H1 (cell line): ENCODE measurements at regions not wholly inside any gene's neighbourhood (a gene's known extent, or its start where the extent isn't known, plus 50 kb on each side); places are given as distances from the start of the nearest gene placed in this dataset.
"Not testable (repeated sequence)": the region's sequence is repeated elsewhere in the genome, so short reads cannot be mapped to it uniquely, and the experiment has no call there.

Experiments
- CTCF ChIA-PET: fragments of 300-600 bp; sonication (Branson Sonifier 250); formaldehyde crosslinking; loops from one replicate; lab custom pipeline; 2021; ENCODE audit not compliant: partially characterized antibody; lab: Charles Lee
- POLR2A ChIA-PET: fragments of 300-600 bp; sonication (Branson Sonifier 250); formaldehyde crosslinking; loops from one replicate; lab custom pipeline; 2021; ENCODE audit warnings: inconsistent platforms; ENCODE audit not compliant: partially characterized antibody; lab: Charles Lee
- DNase-seq, 2 experiments: peaks; one replicate each; pipeline versions ENCODE4 v3.0.0 to v3.0.0-alpha.2; 2010 to 2022; ENCODE audit warnings: low spot score in 2 of 2, low read depth in 1 of 2, mixed read lengths in 1 of 2
- FAIRE-seq: peaks from 2 replicates; lab custom pipeline; 2011; peaks lifted over from hg19 to GRCh38; lab: Jason Lieb, UNC
- H2AFZ ChIP-seq: 2 replicates; pipeline ENCODE4 v1.8.1; 2012; ENCODE audit warnings: low read length, inconsistent platforms
- H2AK5ac ChIP-seq: 2 replicates; pipeline ENCODE4 v1.6.1; 2013; ENCODE audit warnings: low read depth, low read length
- H2BK120ac ChIP-seq: replicated peaks from 2 replicates; pipeline ENCODE3; 2013; ENCODE audit warnings: low read depth, low read length, inconsistent platforms
- H2BK12ac ChIP-seq: 2 replicates; pipeline ENCODE4 v1.6.1; 2013; ENCODE audit warnings: low read depth, low read length
- H2BK15ac ChIP-seq: 2 replicates; pipeline ENCODE4 v1.6.1; 2013; ENCODE audit warnings: low read length
- H2BK20ac ChIP-seq: 2 replicates; pipeline ENCODE4 v1.6.1; 2013; ENCODE audit warnings: low read length
- H2BK5ac ChIP-seq: 2 replicates; pipeline ENCODE4 v1.6.1; 2013; ENCODE audit warnings: low read depth, low read length
- H3K14ac ChIP-seq: 2 replicates; pipeline ENCODE4 v1.6.1; 2013; ENCODE audit warnings: inconsistent platforms; ENCODE audit not compliant: insufficient read length
- H3K18ac ChIP-seq: 2 replicates; pipeline ENCODE4 v1.6.1; 2013; ENCODE audit warnings: low read length; ENCODE audit errors: extremely low read depth
- H3K23ac ChIP-seq: 2 replicates; pipeline ENCODE4 v1.6.1; 2013; ENCODE audit warnings: inconsistent platforms; ENCODE audit not compliant: insufficient read length
- H3K23me2 ChIP-seq: 2 replicates; pipeline ENCODE4 v1.6.1; 2013; ENCODE audit warnings: low read depth, low read length
- H3K27ac ChIP-seq: 2 replicates; pipeline ENCODE4 v1.6.1; 2011; ENCODE audit warnings: low read depth, low read length, inconsistent platforms
- H3K27me3 ChIP-seq, 4 experiments: replicated peaks in 1 of 4; 1 replicate in 1 of 4; 2 replicates in 3 of 4; pipeline versions ENCODE4 v1.6.1 to v1.8.1; 2011 to 2013; ENCODE audit warnings: low read length in 3 of 4, mild to moderate bottlenecking in 3 of 4, inconsistent platforms in 2 of 4, mixed read lengths in 2 of 4, moderate library complexity in 1 of 4; ENCODE audit not compliant: control insufficient read depth in 3 of 4, insufficient read depth in 3 of 4; ENCODE audit errors: extremely low read depth in 1 of 4
- H3K36me3 ChIP-seq, 4 experiments: 2 replicates each; pipeline versions ENCODE4 v1.6.1 to v1.8.1; 2011 to 2013; ENCODE audit warnings: mild to moderate bottlenecking in 4 of 4, low read length in 3 of 4, moderate library complexity in 2 of 4, control low read depth in 1 of 4, inconsistent platforms in 1 of 4; ENCODE audit not compliant: insufficient read depth in 4 of 4, control insufficient read depth in 2 of 4
- H3K4ac ChIP-seq: replicated peaks from 2 replicates; pipeline ENCODE3; 2013; ENCODE audit warnings: low read length, low read depth, mixed read lengths, inconsistent platforms; ENCODE audit not compliant: insufficient read length
- H3K4me1 ChIP-seq, 4 experiments: replicated peaks in 1 of 4; 1 replicate in 1 of 4; 2 replicates in 3 of 4; pipeline versions ENCODE4 v1.6.1 to v1.8.1; 2011 to 2013; ENCODE audit warnings: low read length in 3 of 4, inconsistent platforms in 2 of 4, mixed read lengths in 1 of 4; ENCODE audit not compliant: insufficient read depth in 4 of 4, control insufficient read depth in 3 of 4
- H3K4me2 ChIP-seq, 2 experiments: 2 replicates each; pipeline versions ENCODE4 v1.6.1 to v1.8.1; 2011 to 2013; ENCODE audit warnings: low read depth in 2 of 2, low read length in 2 of 2, control low read depth in 1 of 2, inconsistent platforms in 1 of 2, mild to moderate bottlenecking in 1 of 2; ENCODE audit not compliant: insufficient read depth in 1 of 2
- H3K4me3 ChIP-seq, 4 experiments: fragments of 200-600, 300-600 bp in 1 of 4; sonication (generic), shearing (Covaris generic), sonication (Bioruptor Twin) in 1 of 4; 2 replicates each; pipeline versions ENCODE4 v1.5.1 to v1.8.1; 2011 to 2016; ENCODE audit warnings: low read length in 4 of 4, low read depth in 3 of 4, control low read depth in 2 of 4, inconsistent platforms in 2 of 4, mild to moderate bottlenecking in 2 of 4, mixed read lengths in 1 of 4, moderate library complexity in 1 of 4; ENCODE audit not compliant: insufficient read depth in 2 of 4; ENCODE audit errors: extremely low read depth in 1 of 4
- H3K56ac ChIP-seq: replicated peaks from 2 replicates; pipeline ENCODE3; 2013; ENCODE audit warnings: low read depth, mild to moderate bottlenecking, mixed read lengths, low read length, inconsistent platforms; ENCODE audit not compliant: insufficient read length
- H3K79me1 ChIP-seq: 2 replicates; pipeline ENCODE4 v1.6.1; 2013; ENCODE audit warnings: low read depth, low read length, control low read depth
- H3K79me2 ChIP-seq, 2 experiments: 2 replicates each; pipeline versions ENCODE4 v1.6.1 to v1.8.1; 2012 to 2013; ENCODE audit warnings: low read length in 2 of 2, mild to moderate bottlenecking in 2 of 2, inconsistent platforms in 1 of 2; ENCODE audit not compliant: insufficient read depth in 2 of 2, control insufficient read depth in 1 of 2
- H3K9ac ChIP-seq, 4 experiments: replicated peaks in 1 of 4; 1 replicate in 1 of 4; 2 replicates in 3 of 4; pipeline versions ENCODE4 v1.6.1 to v1.8.1; 2011 to 2013; ENCODE audit warnings: low read depth in 3 of 4, low read length in 3 of 4, control low read depth in 2 of 4, mild to moderate bottlenecking in 2 of 4, moderate library complexity in 2 of 4, inconsistent platforms in 1 of 4; ENCODE audit errors: extremely low read depth in 1 of 4
- H3K9me3 ChIP-seq, 2 experiments: 2 replicates each; pipeline versions ENCODE4 v1.6.1 to v1.8.1; 2012 to 2013; ENCODE audit warnings: mild to moderate bottlenecking in 2 of 2, moderate library complexity in 2 of 2, control low read depth in 1 of 2, inconsistent platforms in 1 of 2, low read depth in 1 of 2, low read length in 1 of 2, mixed read lengths in 1 of 2; ENCODE audit not compliant: insufficient read depth in 2 of 2
- H4K20me1 ChIP-seq, 2 experiments: replicated peaks in 1 of 2; 2 replicates each; pipeline versions ENCODE3 to v1.8.1; 2011 to 2013; ENCODE audit warnings: inconsistent platforms in 2 of 2, low read length in 2 of 2, mild to moderate bottlenecking in 1 of 2; ENCODE audit not compliant: insufficient read depth in 2 of 2, control insufficient read depth in 1 of 2
- H4K5ac ChIP-seq: 2 replicates; pipeline ENCODE4 v1.6.1; 2013; ENCODE audit warnings: low read length, low read depth, mixed read lengths, inconsistent platforms; ENCODE audit not compliant: insufficient read length
- H4K8ac ChIP-seq: 2 replicates; pipeline ENCODE4 v1.8.0; 2013; ENCODE audit warnings: mild to moderate bottlenecking, moderate library complexity, low read length, inconsistent platforms; ENCODE audit not compliant: insufficient read depth; ENCODE audit errors: extremely low read depth
- H4K91ac ChIP-seq: replicated peaks from 2 replicates; pipeline ENCODE3; 2013; ENCODE audit warnings: low read length, mixed read lengths, inconsistent platforms; ENCODE audit not compliant: insufficient read length
- WGBS, 2 experiments: shearing (Covaris generic) in 1 of 2; methylation state at CpG; one replicate each; pipeline versions ENCODE4 v1.1.6 to v1.1.7; 2013 to 2015; ENCODE audit warnings: low lambda C conversion rate in 2 of 2, mixed read lengths in 2 of 2, inconsistent platforms in 1 of 2, low coverage in 1 of 2, missing lambda C conversion rate in 1 of 2; ENCODE audit not compliant: insufficient replicate concordance in 2 of 2, insufficient coverage in 1 of 2, insufficient read length in 1 of 2; ENCODE audit errors: extremely low coverage in 1 of 2, missing lambda C conversion rate in 1 of 2; 5-methylcytosine and 5-hydroxymethylcytosine counted together

GRCh38 chr21:9786092-9786491, 735.3 kb upstream of the TPTE start:
- H3K4me3 ChIP-seq, H4K8ac ChIP-seq, H3K56ac ChIP-seq, H4K91ac ChIP-seq, H2BK15ac ChIP-seq, H3K27ac ChIP-seq, POLR2A ChIA-PET, H3K36me3 ChIP-seq, H2BK120ac ChIP-seq, H3K79me1 ChIP-seq, DNase-seq, H3K4me2 ChIP-seq, H3K23me2 ChIP-seq, H2BK5ac ChIP-seq, H2AFZ ChIP-seq, H3K79me2 ChIP-seq, H3K27me3 ChIP-seq, H4K5ac ChIP-seq, H3K4ac ChIP-seq, H3K23ac ChIP-seq, CTCF ChIA-PET, H3K9ac ChIP-seq, H2BK20ac ChIP-seq, H3K14ac ChIP-seq, H3K18ac ChIP-seq, H4K20me1 ChIP-seq, H3K4me1 ChIP-seq, H2BK12ac ChIP-seq, H2AK5ac ChIP-seq, FAIRE-seq: not testable (repeated sequence)
- WGBS, 2 experiments = 73% methylated on average over 7 of the region's 7 CpGs; no CpG with 5 or more reads in 1 of the 2 experiments
- H3K9me3 ChIP-seq = peaks cover 52 to 80% of the 10 kb centered on the region in 2 experiments

GRCh38 chr21:9788281-9788680, 733.1 kb upstream of the TPTE start:
- H3K9ac ChIP-seq, H4K20me1 ChIP-seq, FAIRE-seq, H4K91ac ChIP-seq, H2AFZ ChIP-seq, H2BK12ac ChIP-seq, H3K23me2 ChIP-seq, DNase-seq, H3K79me1 ChIP-seq, H3K4ac ChIP-seq, H2BK15ac ChIP-seq, H2BK5ac ChIP-seq, H3K4me3 ChIP-seq, H3K27me3 ChIP-seq, H3K27ac ChIP-seq, H2AK5ac ChIP-seq, H3K56ac ChIP-seq, H2BK120ac ChIP-seq, H3K14ac ChIP-seq, H3K79me2 ChIP-seq, H4K8ac ChIP-seq, H3K18ac ChIP-seq, H3K23ac ChIP-seq, CTCF ChIA-PET, H2BK20ac ChIP-seq, H3K36me3 ChIP-seq, POLR2A ChIA-PET, H3K4me1 ChIP-seq, H3K4me2 ChIP-seq, H4K5ac ChIP-seq: not testable (repeated sequence)
- 75% methylated on average over 5 of the region's 5 CpGs; no CpG with 5 or more reads in 1 of the 2 experiments for WGBS, 2 experiments
- H3K9me3 ChIP-seq = peaks cover 56 to 78% of the 10 kb centered on the region in 2 experiments
